ENCODE measurements at regions not wholly inside any gene's neighbourhood (a gene's known extent, or its start where the extent isn't known, plus 50 kb on each side); places are given as distances from the start of the nearest gene placed in this dataset.
A peak's percentile ranks its signal among the peaks of the same experiment; 100 is the strongest.

DNA sequence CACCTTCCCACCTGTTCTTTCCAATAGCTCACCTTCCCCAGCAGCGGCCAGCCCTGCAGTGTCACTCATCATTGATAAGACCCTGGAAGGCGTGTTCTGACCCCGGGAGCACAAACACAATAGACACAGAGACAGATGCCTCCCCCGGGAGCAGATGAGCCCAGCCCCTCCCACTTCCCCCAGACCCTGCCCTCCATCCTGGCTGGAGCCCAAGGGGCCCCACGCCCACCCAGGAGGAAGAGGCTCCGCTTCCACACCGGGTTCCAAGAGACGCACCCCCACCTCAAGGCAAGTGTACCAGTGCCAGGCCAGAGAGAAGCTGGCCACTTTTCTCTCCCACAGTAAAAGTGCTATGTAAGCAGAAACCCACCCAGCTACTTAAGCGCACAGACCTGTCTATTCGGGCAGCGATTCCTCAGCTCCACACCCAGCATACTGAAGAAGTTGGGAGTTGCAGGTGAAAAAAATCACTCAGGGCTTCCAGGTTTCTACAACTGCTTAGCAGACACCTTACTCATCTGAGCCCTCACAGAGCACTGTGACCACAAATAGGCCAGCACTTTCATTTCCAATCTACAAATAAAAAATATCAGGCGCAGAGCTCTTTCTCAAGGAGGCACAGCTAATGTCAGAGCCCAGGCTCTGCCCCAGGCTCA lies 93.4 kb upstream of the NXT1 start:
- DNase-seq (ENCODE audit: low spot score in 2 of 2), result no peak
- peaks cover 39% of the 10 kb centered on the region for H3K27me3 Mint-ChIP-seq
- H3K27ac Mint-ChIP-seq (ENCODE audit: low read depth), result no peak overlapping the region
- H3K4me1 Mint-ChIP-seq, result no peaks in the 10 kb centered on the region
- no peaks in the 10 kb centered on the region for H3K9me3 Mint-ChIP-seq
- no peak for ATAC-seq (replicated peaks; ENCODE audit: extremely low read depth, poor library complexity, severe bottlenecking)
- H3K4me3 Mint-ChIP-seq, result no peak overlapping the region
- peaks cover 1% of the 10 kb centered on the region for H3K36me3 Mint-ChIP-seq (ENCODE audit: insufficient read depth)

GRCh38 chr20:23255716-23256385 lies 94.7 kb upstream of the NXT1 start:
- Mint-ChIP-seq H3K27me3 (peaks cover 51% of the 10 kb centered on the region), H3K4me1 (no peaks in the 10 kb centered on the region), H3K36me3 (ENCODE audit: insufficient read depth) (peaks cover 1% of the 10 kb centered on the region), H3K27ac (ENCODE audit: low read depth) (no peak overlapping the region), H3K4me3 (no peak overlapping the region), H3K9me3 (no peaks in the 10 kb centered on the region)
- no peak for DNase-seq (ENCODE audit: low spot score in 2 of 2)
- no peak for ATAC-seq (replicated peaks; ENCODE audit: extremely low read depth, poor library complexity, severe bottlenecking)

DNA sequence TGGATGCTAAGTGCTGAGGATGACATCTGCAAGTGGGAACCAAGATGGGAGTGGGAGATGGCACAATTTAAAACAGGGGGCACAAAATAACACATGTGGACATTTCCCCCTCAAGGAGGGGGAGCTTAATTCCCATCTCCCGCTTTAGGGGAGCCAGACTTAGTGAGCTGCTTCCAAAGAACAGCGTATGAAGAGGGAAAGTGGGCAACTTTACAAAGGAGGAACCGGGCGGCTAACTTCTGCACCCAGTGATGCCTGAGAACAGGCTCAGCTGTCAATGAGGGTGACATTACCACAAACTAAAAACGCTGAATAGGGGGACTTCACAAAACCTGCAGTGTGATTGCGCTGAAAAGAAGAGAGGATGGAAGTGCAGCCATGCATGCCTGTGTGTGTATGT lies 95.5 kb upstream of the NXT1 start:
- H3K9me3 Mint-ChIP-seq, result no peaks in the 10 kb centered on the region
- H3K27ac Mint-ChIP-seq (ENCODE audit: low read depth), result no peak overlapping the region
- H3K4me1 Mint-ChIP-seq, result no peaks in the 10 kb centered on the region
- H3K36me3 Mint-ChIP-seq (ENCODE audit: insufficient read depth), result peaks cover 1% of the 10 kb centered on the region
- peaks cover 53% of the 10 kb centered on the region for H3K27me3 Mint-ChIP-seq
- ATAC-seq (replicated peaks; ENCODE audit: extremely low read depth, poor library complexity, severe bottlenecking), result no peak
- no peak overlapping the region for H3K4me3 Mint-ChIP-seq
- no peak for DNase-seq (ENCODE audit: low spot score in 2 of 2)

DNA sequence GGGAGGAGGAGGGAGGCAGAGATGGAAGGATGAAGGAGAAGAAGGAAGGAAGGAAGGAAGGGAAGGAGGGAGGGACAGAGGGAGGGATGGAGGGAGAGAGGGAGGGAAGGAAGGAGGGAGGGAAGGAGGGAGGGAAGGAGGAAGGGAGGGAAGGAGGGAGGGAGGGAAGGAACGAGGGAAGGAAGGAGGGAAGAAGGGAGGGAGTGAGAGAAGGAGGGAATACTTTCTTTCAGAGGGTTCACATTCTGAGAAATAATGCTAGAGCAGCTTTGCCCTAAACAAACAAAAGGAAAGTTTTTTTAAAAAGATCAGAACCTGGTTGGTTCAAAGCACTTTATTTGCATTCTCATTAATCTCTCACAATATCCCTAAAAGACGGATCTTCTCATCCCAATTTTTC lies 96.1 kb upstream of the NXT1 start:
- Mint-ChIP-seq H3K4me1 (no peaks in the 10 kb centered on the region), H3K36me3 (ENCODE audit: insufficient read depth) (peaks cover 1% of the 10 kb centered on the region), H3K27me3 (peaks cover 59% of the 10 kb centered on the region), H3K27ac (ENCODE audit: low read depth) (no peak overlapping the region), H3K4me3 (no peak overlapping the region), H3K9me3 (no peaks in the 10 kb centered on the region)
- no peak for ATAC-seq (replicated peaks; ENCODE audit: extremely low read depth, poor library complexity, severe bottlenecking)
- DNase-seq (ENCODE audit: low spot score in 2 of 2), result no peak

DNA sequence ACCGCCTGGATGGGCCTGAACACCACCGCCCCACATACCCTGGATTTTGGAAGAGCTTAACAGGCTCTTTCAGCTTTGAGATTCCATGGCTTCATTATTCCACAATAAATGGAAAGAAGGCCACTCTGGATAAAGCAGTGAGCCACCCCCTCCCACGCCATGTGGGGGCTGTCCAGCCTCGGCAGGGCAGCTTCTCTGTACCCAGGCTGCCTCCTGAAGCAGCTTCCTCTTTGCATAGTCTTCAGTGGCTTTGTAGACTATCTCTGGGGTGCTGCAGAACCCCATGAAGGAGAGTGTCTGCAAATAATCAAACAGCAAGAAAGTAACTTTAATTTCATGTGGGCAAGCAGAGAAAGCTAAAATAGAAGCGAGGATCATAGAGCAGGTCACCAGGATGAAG lies 96.6 kb upstream of the NXT1 start:
- H3K27ac Mint-ChIP-seq (ENCODE audit: low read depth), result no peak overlapping the region
- H3K36me3 Mint-ChIP-seq (ENCODE audit: insufficient read depth), result peaks cover 1% of the 10 kb centered on the region

DNA sequence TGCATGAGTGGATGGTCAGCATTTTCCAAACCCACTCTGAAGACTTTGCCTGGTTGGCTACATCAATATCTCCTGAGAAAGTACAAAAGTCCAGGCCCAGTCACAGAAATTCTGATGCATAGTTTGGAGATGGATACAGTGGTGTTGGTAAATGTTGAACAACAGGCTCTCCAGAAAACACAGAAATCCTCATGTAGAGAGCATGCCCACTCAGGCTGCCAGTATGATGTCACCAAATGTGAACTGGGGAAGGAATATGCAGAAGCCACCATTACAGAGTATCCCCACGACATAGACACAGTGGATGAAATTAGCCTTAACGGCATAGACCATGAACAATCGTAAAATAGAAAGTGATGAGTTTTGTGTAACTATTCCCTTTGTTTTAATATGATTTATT lies 97.1 kb upstream of the NXT1 start:
- Mint-ChIP-seq H3K27ac (ENCODE audit: low read depth) (no peak overlapping the region), H3K27me3 (peaks cover 62% of the 10 kb centered on the region), H3K9me3 (no peaks in the 10 kb centered on the region), H3K4me1 (no peaks in the 10 kb centered on the region), H3K4me3 (no peak overlapping the region), H3K36me3 (ENCODE audit: insufficient read depth) (peaks cover 1% of the 10 kb centered on the region)
- ATAC-seq (replicated peaks; ENCODE audit: extremely low read depth, poor library complexity, severe bottlenecking), result no peak
- no peak for DNase-seq (ENCODE audit: low spot score in 2 of 2)

More for the DNA sequence above, 96.6 kb upstream of the NXT1 start:
- Mint-ChIP-seq H3K9me3 (no peaks in the 10 kb centered on the region), H3K4me3 (no peak overlapping the region), H3K4me1 (no peaks in the 10 kb centered on the region), H3K27me3 (peaks cover 62% of the 10 kb centered on the region)
- ATAC-seq (replicated peaks; ENCODE audit: extremely low read depth, poor library complexity, severe bottlenecking) (no peak), DNase-seq (ENCODE audit: low spot score in 2 of 2) (no peak)

- Mint-ChIP-seq H3K27me3 (peaks cover 54% of the 10 kb centered on the region), H3K4me1 (no peaks in the 10 kb centered on the region), H3K9me3 (no peaks in the 10 kb centered on the region), H3K36me3 (ENCODE audit: insufficient read depth) (peaks cover 1% of the 10 kb centered on the region), H3K4me3 (no peak overlapping the region), H3K27ac (ENCODE audit: low read depth) (no peak overlapping the region)
- ATAC-seq (replicated peaks; ENCODE audit: extremely low read depth, poor library complexity, severe bottlenecking), result no peak
- no peak for DNase-seq (ENCODE audit: low spot score in 2 of 2)
Measured at GRCh38 chr20:23251779-23252178, 98.8 kb upstream of the NXT1 start.

DNA sequence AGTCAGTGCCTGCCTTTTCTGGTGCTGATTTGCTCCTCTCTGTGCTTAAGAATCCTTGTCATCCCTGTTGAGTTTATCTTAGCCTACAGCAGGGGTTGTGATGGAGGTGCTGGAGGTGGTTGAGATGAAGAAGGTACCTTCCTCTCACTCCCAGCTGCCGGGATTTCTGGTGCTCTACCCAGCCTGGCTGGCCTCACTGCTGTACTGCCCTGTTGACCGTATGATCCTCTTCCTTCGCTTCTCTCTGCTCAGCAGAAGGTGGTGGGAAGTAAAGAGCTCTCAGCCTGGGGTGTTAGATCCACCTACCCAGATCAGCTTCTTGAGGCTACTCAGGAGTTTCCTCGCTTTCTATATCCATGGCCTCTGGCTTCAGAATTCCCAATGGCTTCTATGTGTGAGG lies 101.0 kb upstream of the NXT1 start:
- DNase-seq (ENCODE audit: low spot score in 2 of 2), result no peak
- H3K27ac Mint-ChIP-seq (ENCODE audit: low read depth), result no peak overlapping the region
- no peaks in the 10 kb centered on the region for H3K4me1 Mint-ChIP-seq
- H3K4me3 Mint-ChIP-seq, result no peak overlapping the region
- no peaks in the 10 kb centered on the region for H3K36me3 Mint-ChIP-seq (ENCODE audit: insufficient read depth)
- H3K9me3 Mint-ChIP-seq, result no peaks in the 10 kb centered on the region
- no peak for ATAC-seq (replicated peaks; ENCODE audit: extremely low read depth, poor library complexity, severe bottlenecking)
- peaks cover 38% of the 10 kb centered on the region for H3K27me3 Mint-ChIP-seq

DNA sequence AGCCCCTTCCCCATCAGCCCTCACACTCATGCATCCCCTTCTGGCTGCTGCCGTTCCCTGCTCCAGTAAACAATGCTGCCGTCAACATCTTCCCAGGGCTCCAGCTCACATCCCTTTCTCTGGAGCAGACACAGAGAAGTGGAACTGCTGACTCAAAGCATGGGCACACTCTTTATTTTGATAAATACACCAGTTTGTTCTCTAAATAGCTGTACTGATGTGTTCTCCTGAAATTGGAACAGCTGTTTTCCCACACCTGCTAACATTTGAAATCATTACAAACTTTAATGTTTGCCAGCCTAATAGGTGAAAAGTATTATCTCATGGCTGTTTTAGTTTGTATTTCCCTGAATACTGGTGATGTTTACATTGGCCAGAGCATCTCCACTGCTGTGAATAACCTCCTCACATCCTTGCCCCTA lies 102.1 kb upstream of the NXT1 start:
- H3K36me3 Mint-ChIP-seq (ENCODE audit: insufficient read depth), result no peaks in the 10 kb centered on the region
- ATAC-seq (replicated peaks; ENCODE audit: extremely low read depth, poor library complexity, severe bottlenecking) (no peak), DNase-seq (ENCODE audit: low spot score in 2 of 2) (no peak)
- no peak overlapping the region for H3K4me3 Mint-ChIP-seq
- H3K27me3 Mint-ChIP-seq, result peaks cover 28% of the 10 kb centered on the region
- H3K27ac Mint-ChIP-seq (ENCODE audit: low read depth), result no peak overlapping the region
- H3K4me1 Mint-ChIP-seq, result no peaks in the 10 kb centered on the region
- H3K9me3 Mint-ChIP-seq, result no peaks in the 10 kb centered on the region

DNA sequence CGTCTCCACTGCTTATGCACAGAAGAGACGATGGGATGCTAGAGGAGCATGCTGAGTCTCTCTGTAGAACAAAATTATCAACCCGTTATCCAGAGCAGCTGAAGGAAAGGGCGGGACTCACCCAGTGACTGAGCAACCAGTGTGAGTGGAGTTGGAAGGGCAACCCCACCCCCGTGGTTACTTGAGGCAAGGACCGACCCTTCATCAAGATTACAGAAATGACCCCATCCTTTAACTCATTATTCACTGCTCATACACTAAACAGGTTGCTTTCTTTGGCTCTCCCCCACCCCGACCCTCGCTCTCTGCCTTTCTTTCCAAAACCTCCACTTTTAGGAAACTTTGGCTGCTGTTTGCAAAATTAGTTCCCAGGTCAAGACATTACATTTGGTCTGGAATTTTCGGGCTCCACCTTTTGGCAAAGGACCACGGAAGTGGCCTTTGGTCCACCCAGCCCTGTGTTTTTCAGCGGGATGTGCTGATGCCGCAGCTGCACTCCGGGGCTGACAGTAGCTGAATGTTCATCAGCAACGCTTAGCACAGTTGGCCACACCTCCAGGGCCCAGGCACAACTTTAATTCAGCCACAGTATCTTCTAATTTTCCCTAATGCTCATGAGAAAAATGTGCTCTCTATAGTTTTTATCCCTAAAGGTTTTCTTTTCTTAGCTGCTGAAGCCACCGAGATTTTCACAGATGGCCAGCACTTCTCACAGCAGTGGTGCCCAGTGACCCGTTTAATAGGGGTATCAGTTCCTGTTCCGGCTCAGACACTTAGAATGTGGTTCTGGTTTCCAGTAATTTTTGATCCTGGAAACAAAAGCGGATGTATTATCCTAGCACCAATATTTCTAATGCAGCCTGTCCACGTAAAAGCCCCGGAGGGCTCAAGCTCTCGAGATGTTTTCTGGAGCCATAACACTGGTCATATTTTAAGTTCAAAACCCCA lies 103.6 kb upstream of the NXT1 start:
- no peak for DNase-seq (ENCODE audit: low spot score in 2 of 2)
- ATAC-seq (replicated peaks; ENCODE audit: extremely low read depth, poor library complexity, severe bottlenecking), result no peak
- Mint-ChIP-seq H3K36me3 (ENCODE audit: insufficient read depth) (no peaks in the 10 kb centered on the region), H3K4me1 (no peaks in the 10 kb centered on the region), H3K4me3 (no peak overlapping the region), H3K27ac (ENCODE audit: low read depth) (no peak overlapping the region), H3K9me3 (no peaks in the 10 kb centered on the region), H3K27me3 (peaks cover 20% of the 10 kb centered on the region)

GRCh38 chr20:23245553-23246181 lies 104.9 kb upstream of the NXT1 start:
- Mint-ChIP-seq H3K4me3 (no peak overlapping the region), H3K36me3 (ENCODE audit: insufficient read depth) (no peaks in the 10 kb centered on the region), H3K4me1 (no peaks in the 10 kb centered on the region), H3K9me3 (no peaks in the 10 kb centered on the region), H3K27me3 (peaks cover 11% of the 10 kb centered on the region), H3K27ac (ENCODE audit: low read depth) (no peak overlapping the region)
- ATAC-seq (replicated peaks; ENCODE audit: extremely low read depth, poor library complexity, severe bottlenecking) (peak; percentile 32), DNase-seq (ENCODE audit: low spot score in 2 of 2) (no peak)

DNA sequence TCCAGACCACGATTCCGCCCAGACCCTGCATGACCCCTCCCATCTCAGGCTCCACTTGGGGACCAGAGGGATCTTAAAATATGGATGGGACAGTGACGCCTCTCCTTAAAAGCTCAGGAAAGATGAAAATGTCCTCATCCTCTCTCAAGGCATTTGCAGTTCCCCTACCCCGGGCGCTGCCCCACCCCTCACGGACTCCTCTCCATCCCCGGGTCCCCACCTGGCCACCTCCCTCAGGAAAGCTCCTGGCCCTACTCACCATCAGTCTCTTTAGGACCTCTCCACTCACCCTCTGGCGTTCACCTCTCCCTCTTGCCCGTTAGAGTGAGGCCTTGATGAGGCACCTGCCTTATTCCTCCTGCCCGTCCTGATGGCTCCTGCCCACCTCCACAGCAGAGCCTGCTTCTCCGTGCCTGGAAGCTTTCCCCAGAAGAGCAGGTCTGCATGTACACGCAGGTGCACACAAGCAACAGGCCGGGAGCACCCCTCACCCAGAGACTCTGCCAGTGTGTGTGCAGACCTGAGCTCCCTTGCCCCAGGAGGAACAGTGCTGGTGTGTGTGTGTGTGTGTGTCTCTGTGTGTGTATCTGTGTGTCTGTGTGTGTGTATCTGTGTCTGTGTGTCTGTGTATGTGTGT lies 105.6 kb upstream of the NXT1 start:
- H3K27ac Mint-ChIP-seq (ENCODE audit: low read depth), result no peak overlapping the region
- no peak for DNase-seq (ENCODE audit: low spot score in 2 of 2)
- no peaks in the 10 kb centered on the region for H3K36me3 Mint-ChIP-seq (ENCODE audit: insufficient read depth)
- no peak for ATAC-seq (replicated peaks; ENCODE audit: extremely low read depth, poor library complexity, severe bottlenecking)
- H3K9me3 Mint-ChIP-seq, result no peaks in the 10 kb centered on the region
- H3K27me3 Mint-ChIP-seq, result peaks cover 8% of the 10 kb centered on the region
- no peak overlapping the region for H3K4me3 Mint-ChIP-seq
- H3K4me1 Mint-ChIP-seq, result no peaks in the 10 kb centered on the region
